ENCODE measurements at regions not wholly inside any gene's neighbourhood (a gene's known extent, or its start where the extent isn't known, plus 50 kb on each side); places are given as distances from the start of the nearest gene placed in this dataset.

GRCh38 chr13:36518707-36519106 lies 86.4 kb downstream of the CCNA1 start:
- no peak for DNase-seq (ENCODE audit: low read depth)
- no peak overlapping the region for H3K4me3 ChIP-seq (ENCODE audit: control insufficient read depth, low read depth, low read length)
- no peak for TF ChIP-seq CTCF (IDR thresholded peaks at IDR 0.05; ENCODE audit: control insufficient read depth, insufficient read depth, low read depth, low read length, missing control alignments)

- no peak for DNase-seq (ENCODE audit: low read depth)
- no peak overlapping the region for H3K4me3 ChIP-seq (ENCODE audit: control insufficient read depth, low read depth, low read length)
- TF ChIP-seq CTCF (IDR thresholded peaks at IDR 0.05; ENCODE audit: control insufficient read depth, insufficient read depth, low read depth, low read length, missing control alignments) = no peak
Measured at GRCh38 chr13:36519432-36519831, 87.1 kb downstream of the CCNA1 start.

DNA sequence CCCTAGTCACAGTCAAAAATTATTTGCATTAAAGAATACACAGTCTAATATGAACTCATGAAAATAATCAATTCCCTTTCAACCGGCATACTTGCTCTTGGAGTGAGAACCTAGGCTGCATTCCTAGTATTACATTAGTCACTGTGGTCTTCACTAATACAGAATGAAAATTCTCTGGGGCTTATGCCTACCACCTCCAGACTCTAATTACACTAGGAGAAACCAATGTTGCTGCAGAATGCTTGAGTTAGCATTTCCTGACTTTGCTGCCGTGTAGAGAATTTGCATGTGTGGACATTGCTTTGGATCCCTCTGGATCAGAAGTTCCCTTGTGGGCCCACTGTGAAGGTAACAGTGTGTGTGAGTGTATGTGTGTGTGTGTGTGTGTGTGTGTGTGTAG lies 87.8 kb downstream of the CCNA1 start:
- no peak for DNase-seq (ENCODE audit: low read depth)
- TF ChIP-seq CTCF (IDR thresholded peaks at IDR 0.05; ENCODE audit: control insufficient read depth, insufficient read depth, low read depth, low read length, missing control alignments) = no peak
- H3K4me3 ChIP-seq (ENCODE audit: control insufficient read depth, low read depth, low read length) = no peak overlapping the region

DNA sequence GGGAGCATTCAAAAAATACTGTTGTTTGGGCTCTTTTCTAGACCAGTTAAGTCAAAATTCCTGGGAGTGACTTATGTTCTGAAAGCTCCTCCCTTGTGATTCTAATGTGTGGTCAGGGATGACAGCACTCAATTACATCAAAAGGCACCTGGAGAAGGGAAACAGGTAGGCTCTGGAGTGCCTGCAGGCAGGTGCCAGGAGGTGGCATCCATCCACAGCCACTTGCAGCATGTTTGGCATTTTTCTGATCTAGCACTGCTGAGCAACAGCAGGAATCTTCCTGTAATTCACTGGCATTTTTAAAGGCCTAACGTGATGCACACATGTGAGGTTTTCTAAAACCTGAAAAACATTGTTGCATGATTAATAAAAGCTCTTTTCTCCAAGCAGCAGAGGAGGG lies 94.6 kb downstream of the CCNA1 start:
- TF ChIP-seq CTCF (IDR thresholded peaks at IDR 0.05; ENCODE audit: control insufficient read depth, insufficient read depth, low read depth, low read length, missing control alignments) = no peak
- no peak for DNase-seq (ENCODE audit: low read depth)

GRCh38 chr13:36528105-36528504 lies 95.8 kb downstream of the CCNA1 start:
- TF ChIP-seq CTCF (IDR thresholded peaks at IDR 0.05; ENCODE audit: control insufficient read depth, insufficient read depth, low read depth, low read length, missing control alignments) = no peak
- no peak overlapping the region for H3K4me3 ChIP-seq (ENCODE audit: control insufficient read depth, low read depth, low read length)
- DNase-seq (ENCODE audit: low read depth) = no peak

More for the DNA sequence above, 94.6 kb downstream of the CCNA1 start:
- H3K4me3 ChIP-seq (ENCODE audit: control insufficient read depth, low read depth, low read length) = no peak overlapping the region

DNA sequence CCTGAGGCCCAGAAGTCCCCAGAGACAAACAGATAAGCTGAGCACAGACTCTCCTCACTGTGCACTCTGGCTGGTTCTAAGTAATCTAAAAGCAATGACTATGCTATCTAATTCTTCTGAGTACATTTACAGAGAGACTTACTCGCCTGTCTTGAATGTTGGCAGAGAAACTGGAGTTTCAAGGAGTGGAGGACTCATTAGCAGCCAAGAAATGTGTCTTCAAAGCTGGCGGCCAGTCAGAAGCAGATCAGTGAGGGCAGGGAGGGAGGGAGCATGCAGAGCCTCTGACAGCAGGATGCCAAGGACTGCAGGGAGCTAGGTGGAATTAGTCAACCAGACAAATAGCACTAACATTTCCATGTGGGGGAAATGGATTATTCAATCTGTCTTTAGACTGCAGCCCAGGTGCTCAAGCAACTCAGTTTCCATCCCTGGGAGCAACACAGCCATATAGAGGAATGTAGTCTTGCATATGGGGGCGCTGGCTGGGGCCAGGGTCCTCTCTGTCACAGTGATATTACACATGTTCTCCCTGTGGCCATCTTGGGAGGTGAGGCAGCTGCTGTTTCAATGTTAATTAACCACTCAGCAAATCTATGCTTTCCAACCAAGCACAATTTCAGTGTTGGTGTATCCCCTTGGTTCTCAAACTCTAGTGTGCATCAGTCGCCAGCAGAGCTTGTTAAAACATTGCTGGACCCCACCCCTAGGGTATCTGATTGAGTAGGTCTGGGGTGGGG lies 97.9 kb downstream of the CCNA1 start:
- no peak overlapping the region for H3K4me3 ChIP-seq (ENCODE audit: control insufficient read depth, low read depth, low read length)
- DNase-seq (ENCODE audit: low read depth) = peak; percentile 16
- no peak for TF ChIP-seq CTCF (IDR thresholded peaks at IDR 0.05; ENCODE audit: control insufficient read depth, insufficient read depth, low read depth, low read length, missing control alignments)
